ENCODE measurements at regions not wholly inside any gene's neighbourhood (a gene's known extent, or its start where the extent isn't known, plus 50 kb on each side); places are given as distances from the start of the nearest gene placed in this dataset.

DNA sequence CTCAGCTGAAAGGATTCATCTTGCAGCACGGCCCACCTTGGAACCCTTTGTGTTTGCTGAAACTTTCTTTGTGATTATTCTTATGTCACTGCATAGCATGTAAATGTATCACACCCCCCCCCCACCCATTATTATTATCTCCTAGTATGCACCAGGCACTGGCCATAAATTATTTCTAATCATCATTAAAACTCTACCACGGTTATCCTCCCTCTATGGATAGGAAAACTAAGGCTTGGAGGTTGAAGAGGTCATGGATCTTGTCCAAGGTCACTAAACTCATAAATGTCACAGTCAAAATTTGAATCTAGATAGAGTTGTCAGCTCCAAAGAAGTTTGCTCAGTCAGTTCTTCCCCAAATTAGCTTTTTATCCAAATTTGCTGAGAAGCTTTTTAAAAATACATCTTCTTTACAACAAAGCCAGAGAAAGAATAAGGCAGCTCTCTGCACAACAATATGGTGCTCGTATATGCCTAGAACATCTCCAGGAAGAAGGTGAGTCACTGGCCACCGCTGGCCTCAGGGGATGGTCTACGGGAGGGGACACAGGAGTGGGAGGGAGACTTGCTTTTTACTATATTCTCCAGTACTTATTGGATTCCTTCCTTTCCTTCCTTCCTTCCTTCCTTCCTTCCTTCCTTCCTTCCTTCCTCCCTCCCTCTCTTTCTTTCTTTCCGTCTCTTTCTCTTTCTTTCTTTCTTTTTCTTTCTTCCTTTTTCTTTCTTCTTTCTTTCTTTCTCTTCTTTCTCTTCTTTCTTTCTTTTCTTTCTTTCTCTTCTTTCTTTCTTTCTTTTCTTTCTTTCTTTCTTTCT is 134.5 kb downstream of the VEGFA start:
- no peak for TF ChIP-seq FOXP2 (optimal IDR thresholded peaks at IDR 0.05; ENCODE audit: borderline replicate concordance, extremely low read depth, extremely low read length, insufficient read depth)
- TF ChIP-seq TAF1 (IDR thresholded peaks at IDR 0.05; ENCODE audit: borderline replicate concordance, insufficient read depth, low read length): no peak
- TF ChIP-seq, protein P1, sequence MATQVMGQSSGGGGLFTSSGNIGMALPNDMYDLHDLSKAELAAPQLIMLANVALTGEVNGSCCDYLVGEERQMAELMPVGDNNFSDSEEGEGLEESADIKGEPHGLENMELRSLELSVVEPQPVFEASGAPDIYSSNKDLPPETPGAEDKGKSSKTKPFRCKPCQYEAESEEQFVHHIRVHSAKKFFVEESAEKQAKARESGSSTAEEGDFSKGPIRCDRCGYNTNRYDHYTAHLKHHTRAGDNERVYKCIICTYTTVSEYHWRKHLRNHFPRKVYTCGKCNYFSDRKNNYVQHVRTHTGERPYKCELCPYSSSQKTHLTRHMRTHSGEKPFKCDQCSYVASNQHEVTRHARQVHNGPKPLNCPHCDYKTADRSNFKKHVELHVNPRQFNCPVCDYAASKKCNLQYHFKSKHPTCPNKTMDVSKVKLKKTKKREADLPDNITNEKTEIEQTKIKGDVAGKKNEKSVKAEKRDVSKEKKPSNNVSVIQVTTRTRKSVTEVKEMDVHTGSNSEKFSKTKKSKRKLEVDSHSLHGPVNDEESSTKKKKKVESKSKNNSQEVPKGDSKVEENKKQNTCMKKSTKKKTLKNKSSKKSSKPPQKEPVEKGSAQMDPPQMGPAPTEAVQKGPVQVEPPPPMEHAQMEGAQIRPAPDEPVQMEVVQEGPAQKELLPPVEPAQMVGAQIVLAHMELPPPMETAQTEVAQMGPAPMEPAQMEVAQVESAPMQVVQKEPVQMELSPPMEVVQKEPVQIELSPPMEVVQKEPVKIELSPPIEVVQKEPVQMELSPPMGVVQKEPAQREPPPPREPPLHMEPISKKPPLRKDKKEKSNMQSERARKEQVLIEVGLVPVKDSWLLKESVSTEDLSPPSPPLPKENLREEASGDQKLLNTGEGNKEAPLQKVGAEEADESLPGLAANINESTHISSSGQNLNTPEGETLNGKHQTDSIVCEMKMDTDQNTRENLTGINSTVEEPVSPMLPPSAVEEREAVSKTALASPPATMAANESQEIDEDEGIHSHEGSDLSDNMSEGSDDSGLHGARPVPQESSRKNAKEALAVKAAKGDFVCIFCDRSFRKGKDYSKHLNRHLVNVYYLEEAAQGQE (IDR thresholded peaks at IDR 0.05; ENCODE audit: insufficient read depth in 1 of 2, low read depth in 2 of 2, low read length in 2 of 2): no peak
- TF ChIP-seq POLR2AphosphoS5 (IDR thresholded peaks at IDR 0.05; ENCODE audit: low read depth, low read length): no peak
- TF ChIP-seq SIN3A (IDR thresholded peaks at IDR 0.05; ENCODE audit: borderline replicate concordance, insufficient read depth, low read length): no peak

Data from PFSK-1 (cell line).